ENCODE measurements at regions not wholly inside any gene's neighbourhood (a gene's known extent, or its start where the extent isn't known, plus 50 kb on each side); places are given as distances from the start of the nearest gene placed in this dataset.

GRCh38 chr13:73879346-73880015 lies 254.7 kb downstream of the KLF12 start:
- DNase-seq, result no peak

DNA sequence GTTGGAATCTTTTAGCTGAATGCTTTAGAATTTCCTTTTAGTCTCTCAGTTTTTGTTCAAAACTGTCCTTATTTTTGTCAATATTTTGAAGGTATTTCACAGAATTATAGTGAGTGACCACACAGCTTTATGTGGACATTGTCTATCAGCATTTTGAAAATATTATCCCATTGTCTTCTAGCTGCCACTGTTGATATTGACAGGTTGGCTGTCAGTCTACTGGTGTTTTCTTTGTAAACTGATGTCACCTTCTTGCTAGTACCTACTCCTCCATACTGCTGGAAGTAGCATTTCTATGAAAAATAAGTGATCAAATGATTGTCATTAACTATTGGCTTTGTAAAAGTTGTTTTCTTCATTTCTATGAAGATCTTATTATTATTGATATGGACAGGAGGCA lies 256.8 kb downstream of the KLF12 start:
- DNase-seq, result no peak

DNA sequence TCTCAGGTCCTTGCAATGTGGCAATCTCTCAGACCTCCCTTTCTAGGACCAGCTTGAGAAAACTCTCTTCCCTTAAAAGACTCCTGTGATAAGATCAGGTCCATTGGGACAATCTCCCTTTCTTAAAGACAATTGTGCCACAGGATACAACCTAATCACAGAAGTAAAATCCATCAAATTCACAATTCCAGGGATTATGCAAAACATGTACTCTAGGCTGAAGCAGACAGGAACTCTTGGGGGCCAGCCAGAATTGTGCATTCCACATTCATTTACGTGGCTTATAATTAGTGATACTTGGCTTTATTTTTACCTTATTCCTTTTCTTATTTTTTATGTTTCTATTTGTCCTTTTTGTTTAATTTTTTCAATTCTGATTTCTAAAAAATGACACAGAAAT lies 257.9 kb downstream of the KLF12 start:
- DNase-seq, result no peak

DNA sequence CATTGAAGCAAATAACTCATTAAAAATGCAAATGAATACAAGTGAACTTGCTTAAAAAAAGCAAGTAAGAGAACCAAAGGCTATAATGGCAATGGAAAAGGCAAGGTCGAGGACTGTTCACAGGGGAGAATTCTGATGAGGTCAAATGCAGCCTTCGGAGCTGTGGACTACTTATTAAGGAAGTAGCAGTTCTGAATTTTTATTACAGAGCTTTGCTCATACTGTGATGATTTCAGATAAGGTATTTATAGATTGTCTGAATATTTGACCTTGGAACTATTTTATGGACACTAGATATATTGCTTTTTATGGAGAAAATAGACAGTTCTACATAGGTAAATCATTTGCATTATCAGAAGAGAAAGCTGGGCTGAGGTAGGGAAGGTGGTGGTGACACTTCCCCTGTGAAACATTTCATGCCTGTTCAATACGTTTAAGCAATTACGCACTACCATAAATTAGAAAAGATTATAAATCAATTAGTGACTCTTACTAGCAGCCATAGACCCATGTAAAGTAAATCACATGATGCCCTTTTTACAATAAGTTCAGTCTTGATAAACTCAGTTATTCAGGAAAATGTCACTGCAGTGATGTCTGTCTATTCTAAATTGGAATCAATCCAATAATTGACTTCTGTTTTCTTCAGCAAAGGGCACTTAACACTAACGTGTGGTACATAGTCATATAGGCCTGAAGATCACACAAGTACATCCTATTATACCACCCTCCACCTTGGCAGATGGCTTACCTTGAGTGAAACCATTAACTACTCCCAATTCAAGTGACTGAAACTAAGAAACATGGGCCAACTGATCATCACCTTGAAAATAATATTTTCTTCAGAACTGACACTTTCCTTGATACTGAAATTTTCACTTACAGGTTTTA lies 260.0 kb downstream of the KLF12 start:
- DNase-seq, result no peak

GRCh38 chr13:73872397-73872796 lies 261.8 kb downstream of the KLF12 start:
- DNase-seq, result no peak

- no peak for DNase-seq
Measured at GRCh38 chr13:73870970-73871935, 263.0 kb downstream of the KLF12 start.

DNA sequence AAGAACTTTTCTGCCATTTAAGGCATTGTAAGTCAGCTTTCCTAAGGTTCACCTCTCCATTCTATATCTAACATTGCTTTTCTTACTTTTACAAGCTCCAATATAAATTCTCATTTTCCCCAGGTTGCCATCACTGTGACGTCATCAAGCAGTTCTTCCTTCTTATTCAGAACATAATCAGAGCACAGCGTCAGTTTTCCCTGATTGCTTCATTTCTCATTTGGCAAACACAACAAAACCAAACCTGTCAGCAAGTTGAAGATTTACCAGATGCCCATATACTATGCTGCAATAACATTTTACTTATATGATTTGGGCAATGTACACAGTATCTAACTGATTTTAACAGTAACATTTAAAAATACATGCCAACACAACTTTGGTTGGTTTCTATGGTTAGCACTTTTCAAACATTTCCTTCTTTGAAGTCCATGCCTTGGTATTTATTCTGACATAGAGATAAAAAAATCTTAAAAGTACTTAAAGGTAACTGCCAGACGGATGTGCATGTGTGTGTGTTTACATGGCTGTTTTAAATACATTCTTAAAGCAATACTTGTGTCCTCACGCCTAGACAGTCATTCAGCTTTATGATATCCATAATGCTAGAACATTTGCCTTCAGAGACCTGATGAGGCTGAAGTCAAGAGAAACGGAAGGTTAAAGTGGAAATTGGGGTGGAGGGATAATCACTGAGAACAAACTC lies 264.0 kb downstream of the KLF12 start:
- DNase-seq, result no peak

GRCh38 chr13:73865027-73865426 lies 269.2 kb downstream of the KLF12 start:
- DNase-seq, result no peak

DNA sequence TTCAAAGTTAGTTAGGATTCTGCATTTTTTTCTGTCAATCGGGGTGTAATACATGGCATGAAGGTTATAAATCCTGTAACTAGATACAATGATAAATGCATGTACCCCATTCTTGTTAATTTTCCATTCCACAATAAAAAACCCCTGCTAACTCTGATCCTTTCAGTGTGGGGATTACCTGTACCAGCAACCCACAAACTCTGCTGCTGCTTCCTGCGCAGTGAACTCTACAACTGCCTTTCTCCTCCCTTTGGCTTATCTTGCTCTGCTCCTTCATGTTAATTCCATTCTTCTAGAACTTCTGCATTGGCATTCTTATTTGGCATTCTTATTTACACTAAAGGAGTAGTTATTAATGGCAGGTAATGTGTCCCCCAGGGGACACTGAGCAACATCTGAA lies 273.1 kb downstream of the KLF12 start:
- DNase-seq, result no peak

DNA sequence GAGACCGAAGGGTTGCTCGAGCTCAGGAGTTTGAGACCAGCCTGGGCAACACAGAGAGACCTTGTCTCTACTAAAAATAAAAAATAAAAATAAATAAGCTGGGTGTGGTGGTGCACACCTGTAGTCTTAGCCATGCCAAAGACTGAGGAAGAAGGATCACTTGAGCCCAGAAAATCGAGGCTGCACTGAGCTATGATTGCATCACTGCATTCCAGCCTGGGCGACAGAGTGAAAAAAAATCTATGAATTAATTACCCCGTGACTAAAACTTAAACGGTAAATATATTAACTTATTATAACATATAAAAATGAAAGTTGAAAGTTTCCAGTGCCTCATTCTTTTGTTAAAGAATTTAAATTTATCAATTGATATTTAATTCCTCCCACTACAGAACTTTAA lies 273.7 kb downstream of the KLF12 start:
- DNase-seq, result no peak

DNA sequence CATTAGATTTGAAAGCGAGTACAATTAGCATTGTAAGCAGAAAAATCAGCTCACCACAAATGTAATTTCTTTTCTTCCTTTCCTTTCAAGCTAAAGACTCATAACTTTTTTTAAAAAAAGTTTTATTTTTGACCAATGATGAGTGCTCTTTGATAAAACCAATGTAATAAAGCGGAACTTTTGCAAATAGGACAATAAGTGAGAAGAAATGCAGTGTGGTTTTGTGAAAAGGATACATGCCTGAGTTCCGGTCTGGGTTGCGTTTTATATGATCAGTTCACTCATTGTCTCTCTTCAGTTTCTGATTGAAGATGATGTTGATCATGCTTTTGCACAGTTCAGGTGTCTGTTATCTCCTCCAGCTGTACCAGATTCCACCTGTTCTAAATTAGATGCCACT lies 274.4 kb downstream of the KLF12 start:
- DNase-seq, result no peak

DNA sequence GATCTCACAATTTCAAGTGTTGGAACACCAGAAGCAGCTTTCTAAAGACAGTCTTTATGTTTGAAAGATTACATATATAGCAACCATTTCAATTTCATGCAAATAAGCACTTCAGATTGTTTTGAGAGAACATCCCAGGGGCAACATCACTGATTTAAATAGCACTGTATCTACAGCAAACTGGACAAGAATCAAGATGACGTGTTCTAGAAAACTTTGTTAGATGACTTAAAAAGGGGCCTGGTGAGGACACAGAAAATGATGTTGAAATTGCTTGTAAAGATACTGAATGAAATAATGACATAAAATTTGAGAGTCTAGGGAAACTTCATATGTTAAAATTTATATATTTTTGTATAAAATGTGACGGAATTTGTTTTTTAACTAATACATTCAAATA lies 277.1 kb downstream of the KLF12 start:
- DNase-seq, result no peak

- no peak for DNase-seq
Measured at GRCh38 chr13:73851104-73851503, 283.1 kb downstream of the KLF12 start.

DNA sequence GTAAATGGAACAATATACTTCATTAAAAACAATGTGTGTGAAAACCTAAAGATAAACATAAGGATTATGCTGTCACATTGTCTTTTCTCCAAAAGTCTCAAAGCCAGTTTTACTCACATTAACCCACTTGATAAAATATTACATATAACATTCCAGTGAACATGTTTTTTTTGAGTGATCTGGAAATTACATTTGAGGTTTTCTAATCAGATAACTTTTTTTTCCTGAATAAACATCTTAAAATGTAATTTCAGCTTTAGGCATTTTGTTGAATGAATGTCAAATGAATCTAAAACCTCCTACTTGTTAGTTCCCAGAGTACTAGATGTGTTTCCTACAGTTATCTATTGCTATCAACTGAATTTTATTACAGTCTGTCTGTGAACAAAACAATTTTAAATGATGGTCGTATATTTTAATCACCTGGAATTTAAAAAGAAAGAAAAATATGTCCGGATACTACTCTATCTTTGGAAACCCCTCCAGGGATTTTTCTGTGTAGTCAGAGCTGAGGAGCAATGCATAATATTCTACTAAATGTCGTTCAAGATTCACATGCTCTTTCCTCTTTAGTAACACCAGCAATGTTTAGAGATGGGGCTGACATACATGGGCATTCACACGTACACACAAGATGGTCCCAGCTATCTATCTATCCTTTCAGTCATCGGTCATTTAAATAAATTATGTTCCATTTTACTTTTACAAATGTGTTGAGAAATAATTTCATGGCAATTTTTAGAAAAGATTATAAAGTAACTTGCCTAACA lies 283.9 kb downstream of the KLF12 start:
- no peak for DNase-seq

DNA sequence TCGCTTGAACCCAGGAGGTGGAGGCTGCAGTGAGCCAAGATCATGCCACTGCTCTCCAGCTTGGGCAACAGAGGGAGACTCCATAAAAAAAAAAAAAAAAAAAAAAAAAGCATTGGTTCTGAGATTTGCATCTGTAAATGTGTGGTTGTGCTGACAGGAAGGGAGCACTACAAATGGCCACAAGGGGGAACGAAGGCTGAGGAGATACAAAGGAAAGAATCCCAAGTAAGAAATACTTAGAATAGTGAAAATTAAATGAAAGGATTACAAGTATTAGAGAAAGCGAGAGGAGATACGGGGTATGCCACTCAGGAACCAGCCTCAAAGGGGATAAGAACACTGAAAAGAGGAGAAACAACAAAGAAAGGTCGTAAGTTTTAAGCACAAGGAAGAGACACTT lies 284.9 kb downstream of the KLF12 start:
- peak; percentile 25 for DNase-seq

GRCh38 chr13:73844986-73845385 lies 289.2 kb downstream of the KLF12 start:
- no peak for DNase-seq

- no peak for DNase-seq
Measured at GRCh38 chr13:73842626-73843025, 291.6 kb downstream of the KLF12 start.

GRCh38 chr13:73842184-73842583 lies 292.0 kb downstream of the KLF12 start:
- no peak for DNase-seq

- no peak for DNase-seq
Measured at GRCh38 chr13:73837147-73837546, 297.1 kb downstream of the KLF12 start.

GRCh38 chr13:73835138-73835721 lies 299.0 kb downstream of the KLF12 start:
- no peak for DNase-seq

DNA sequence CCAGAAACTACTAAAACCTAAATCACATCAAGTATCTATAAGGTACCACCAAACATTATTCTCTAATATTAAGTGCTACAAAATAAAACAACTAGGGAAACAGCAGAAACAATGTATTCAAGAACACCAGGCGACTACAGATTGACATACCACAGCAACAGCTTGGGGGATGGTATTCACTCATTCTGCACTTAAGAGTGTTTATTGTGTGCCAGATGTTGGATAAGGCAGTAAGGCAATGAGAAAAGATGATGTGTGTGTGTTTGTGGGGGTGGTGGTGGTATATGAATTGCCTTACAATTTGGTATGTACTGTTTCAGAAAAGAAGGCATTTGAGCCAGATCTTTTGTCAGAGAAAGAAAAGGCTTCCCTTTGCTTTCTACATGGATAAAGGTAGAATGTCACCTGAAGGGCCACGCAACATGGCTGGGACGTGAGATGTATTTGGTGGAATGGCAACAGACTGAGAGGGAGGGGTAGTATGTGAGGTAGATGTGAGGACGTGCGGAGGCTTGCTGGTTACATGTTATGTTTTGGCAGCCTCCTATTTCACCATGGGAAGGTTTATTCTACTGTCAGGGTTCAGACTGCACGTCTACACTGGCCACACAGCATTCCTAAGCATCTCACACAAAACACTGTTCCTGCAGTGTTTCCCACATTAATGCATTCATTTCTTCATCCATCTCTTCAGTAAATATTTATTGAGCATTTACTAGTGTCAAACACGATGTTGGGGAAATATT lies 300.7 kb downstream of the KLF12 start:
- no peak for DNase-seq
